GM04503 (cell line): ENCODE measurements at regions not wholly inside any gene's neighbourhood (a gene's known extent, or its start where the extent isn't known, plus 50 kb on each side); places are given as distances from the start of the nearest gene placed in this dataset.

Source experiments
- DNase-seq: peaks from one replicate; pipeline ENCODE4 v3.0.0-alpha.2; 2012; ENCODE audit warnings: low read depth

GRCh38 chr21:38984982-38985567 lies 179.3 kb downstream of the ETS2 start:
- peak; percentile 87 for DNase-seq

DNA sequence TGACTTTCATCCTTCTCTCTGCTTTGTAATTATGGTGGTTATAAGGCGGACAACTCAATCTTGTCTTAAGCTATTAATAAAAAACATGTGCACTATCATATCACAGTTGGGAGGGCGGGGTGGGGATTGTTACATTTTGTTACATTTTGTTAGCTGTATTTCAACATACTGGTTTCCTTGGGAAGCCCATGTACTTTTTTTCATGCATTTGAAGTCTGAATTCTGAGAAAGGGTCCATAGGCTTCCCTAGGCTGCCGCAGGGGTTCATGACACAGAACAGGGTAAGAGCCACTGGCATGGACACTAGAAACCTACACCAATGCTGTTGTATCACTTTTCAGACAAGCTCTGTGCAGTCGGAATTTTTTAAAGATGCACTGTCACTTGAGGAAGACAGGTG lies 178.8 kb downstream of the ETS2 start:
- DNase-seq, result no peak

DNA sequence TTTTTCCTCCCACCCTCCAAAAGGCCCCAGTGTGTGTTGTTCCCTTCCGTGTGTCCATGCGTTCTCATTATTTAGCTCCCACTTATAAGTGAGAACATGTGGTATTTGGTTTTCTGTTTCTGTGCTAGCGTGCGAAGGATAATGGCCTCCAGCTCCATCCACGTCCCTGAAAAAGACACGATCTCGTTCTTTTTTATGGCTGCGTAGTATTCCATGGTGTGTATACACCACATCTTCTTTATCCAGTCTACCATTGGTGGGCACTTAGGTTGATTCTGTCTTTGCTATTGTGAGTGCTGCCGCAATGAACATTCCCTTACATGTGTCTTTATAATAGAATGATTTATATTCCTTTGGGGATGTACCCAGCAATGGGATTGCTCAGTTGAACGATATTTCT lies 177.8 kb downstream of the ETS2 start:
- no peak for DNase-seq

DNA sequence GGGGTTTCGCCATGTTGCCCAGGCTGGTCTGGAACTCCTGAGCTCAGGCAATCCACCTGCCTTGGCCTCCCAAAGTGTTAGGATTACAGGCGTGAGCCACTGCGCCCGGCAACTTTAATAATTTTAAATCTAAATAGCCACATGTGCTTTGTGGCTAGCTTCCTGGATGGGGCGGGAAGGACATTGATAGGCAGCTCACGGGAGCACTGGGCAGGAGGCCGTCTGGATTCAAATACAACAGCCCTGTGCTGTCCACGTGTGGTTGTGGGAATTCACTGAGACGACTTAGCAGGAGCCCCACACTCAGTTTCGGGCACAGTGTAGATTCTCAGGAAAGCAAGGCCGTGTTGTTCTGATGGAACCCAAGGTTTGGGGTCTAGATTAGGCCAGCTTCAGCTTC lies 177.1 kb downstream of the ETS2 start:
- DNase-seq, result no peak

DNA sequence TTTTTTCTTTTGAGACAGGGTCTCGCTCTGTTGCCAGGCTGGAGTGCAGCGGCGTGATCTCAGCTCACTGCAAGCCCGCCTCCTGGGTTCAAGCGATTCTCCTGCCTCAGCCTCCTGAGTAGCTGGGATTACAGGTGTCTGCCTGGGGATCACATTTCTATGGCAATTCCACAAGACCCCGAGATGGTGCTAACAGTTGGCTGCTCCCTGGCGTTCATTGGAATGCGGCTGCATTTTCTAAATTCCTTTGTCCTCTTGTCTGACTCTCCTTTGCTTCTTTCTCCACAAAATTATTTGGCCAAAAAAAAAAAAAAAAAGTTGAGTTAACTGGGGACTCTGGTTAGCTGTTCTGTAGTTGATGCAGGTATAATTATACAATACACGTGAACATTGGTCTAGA lies 176.4 kb downstream of the ETS2 start:
- DNase-seq, result no peak

- DNase-seq, result no peak
These were observed 174.9 kb downstream of the ETS2 start for GRCh38 chr21:38980416-38981313.

- DNase-seq, result no peak
These were observed 173.8 kb downstream of the ETS2 start for GRCh38 chr21:38979271-38980121.

DNA sequence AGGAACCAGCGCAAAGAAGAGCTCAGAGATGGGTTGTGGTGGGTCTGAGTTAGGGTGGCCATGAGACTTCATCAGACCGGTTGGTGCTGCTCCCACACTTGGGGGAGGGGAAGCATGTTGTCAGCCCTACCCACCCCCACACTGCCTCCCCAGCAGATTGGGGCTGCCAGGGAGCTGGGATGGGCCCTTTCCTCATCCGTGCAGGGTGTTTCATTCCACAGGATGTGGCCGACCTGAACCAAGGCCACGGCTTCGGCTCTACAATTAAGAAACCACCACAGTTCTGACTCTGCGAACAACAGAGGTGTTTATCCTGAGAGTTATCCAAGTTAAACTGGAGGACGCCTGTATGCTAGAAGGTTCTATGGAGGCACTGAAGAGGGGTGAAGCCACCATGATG lies 171.2 kb downstream of the ETS2 start:
- DNase-seq, result no peak

DNA sequence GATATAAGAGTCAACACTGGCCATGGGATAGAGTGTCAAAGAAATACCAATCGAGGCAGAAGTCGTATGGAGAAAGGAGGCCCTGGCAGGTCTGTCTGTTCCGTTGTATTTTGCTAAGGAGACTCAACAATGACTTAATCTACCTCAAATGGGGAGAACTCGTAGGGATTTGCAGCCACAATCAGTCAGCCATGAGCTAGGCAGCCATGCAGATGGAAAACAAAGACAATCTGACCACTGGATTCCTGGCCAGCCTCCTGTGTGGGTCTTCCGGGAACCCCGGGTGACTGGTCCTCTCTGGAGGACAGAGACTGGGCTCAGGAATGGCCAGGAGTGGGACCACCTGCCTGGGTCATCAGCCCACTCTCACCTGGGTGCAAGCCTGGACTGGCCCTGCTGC lies 167.8 kb downstream of the ETS2 start:
- DNase-seq, result no peak

DNA sequence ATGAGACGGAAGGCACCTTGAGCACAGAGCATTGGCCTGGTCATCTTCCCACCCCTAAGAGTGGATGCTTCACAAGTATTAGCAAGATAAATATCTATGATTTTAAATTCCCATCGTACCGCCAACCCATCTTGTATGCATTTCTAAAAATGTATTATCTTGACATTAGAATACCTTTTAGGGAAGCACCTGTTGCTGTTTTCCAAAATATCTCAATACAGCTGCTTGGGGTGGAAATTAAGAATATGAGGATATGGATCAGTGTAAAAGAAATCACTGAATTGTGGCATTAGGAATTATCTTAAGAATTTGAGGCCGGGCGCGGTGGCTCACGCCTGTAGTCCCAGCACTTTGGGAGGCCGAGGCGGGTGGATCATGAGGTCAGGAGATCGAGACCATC lies 166.3 kb downstream of the ETS2 start:
- no peak for DNase-seq

DNA sequence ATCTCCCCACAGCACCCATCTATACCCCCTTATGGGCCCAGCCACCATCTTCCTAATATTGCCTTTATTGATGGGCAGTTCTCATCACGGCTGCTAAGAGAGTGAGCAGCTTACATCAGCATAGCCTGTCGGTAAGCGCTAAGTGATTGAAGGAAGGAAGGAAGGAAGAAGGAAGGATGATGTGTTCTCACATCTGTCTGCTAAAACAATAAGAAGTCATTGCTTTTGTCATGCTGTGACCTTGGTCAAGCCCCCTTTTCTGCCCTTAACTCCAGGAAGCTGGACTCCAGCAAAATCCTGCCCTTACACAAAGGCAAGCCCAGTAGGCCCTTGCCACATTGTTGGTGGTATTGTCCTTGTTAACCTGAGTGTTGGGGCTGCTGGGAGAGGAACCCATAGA lies 165.0 kb downstream of the ETS2 start:
- no peak for DNase-seq

DNA sequence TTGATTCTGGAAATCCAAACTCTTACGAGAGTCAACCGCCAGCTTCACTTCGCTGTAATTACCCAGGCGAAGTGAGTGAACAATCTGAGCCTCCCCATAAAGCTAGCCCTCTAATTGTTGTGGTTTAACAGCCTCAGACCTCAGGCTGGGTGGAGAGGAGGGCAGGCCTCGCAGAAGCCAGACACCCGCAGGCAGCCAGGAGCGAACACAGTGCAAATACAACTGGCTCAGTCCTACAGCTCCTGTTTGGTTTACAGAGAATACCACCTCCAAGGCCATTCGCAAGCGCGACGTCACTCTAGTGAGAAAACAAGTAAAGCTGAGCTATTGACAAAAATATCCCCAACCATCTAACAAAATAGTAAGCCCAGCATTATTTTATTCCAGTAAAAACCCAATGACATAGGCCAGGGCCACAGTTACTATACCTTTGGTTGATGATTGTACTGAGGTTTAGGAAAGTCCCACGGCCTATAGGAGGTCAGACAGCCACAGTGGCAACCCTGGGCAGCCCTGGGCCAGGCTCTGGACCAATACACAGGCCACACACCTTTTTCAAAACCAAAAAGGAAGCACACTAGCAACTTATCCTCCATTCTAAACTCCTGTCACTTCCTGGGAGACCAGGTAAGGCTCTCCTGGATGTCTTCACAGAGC lies 163.3 kb downstream of the ETS2 start:
- DNase-seq, result no peak

GRCh38 chr21:38965910-38966504 lies 160.3 kb downstream of the ETS2 start:
- DNase-seq, result no peak

DNA sequence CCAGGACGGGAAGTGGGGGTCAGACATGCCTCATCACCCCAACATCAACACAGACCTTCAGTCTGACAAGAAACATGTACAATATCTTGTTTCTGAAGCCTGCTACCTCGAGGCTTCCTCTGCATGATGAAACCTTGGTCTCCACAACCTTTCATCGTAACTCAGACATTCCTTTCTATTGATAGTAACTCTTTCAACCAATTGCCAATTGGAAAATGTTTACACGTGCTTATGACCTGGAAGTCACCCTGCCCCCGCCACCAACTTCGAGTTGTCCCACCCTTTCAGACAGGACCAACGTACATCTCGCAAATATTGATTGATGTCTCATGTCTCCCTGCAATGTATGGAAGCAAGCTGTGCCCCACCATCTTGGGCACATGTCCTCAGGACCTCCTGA lies 159.5 kb downstream of the ETS2 start:
- no peak for DNase-seq

DNA sequence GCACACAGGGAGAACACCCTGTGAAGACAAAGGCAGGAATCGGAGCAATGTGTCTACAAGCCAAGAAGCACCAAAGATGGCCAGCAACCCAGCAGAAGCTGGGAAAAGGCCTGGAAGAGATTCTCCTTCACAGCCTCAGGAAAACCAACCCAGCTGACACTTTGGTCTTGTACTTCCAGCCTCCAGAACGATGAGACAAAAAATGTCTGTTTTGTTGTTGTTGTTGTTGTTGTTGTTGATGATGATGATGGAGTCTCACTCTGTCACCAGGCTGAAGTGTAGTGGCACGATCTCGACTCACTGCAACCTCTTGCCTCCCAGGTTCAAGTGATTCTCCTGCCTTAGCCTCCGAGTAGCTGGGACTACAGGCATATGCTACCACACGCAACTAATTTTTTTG lies 157.3 kb downstream of the ETS2 start:
- no peak for DNase-seq

- no peak for DNase-seq
These were observed 154.5 kb downstream of the ETS2 start for GRCh38 chr21:38960251-38960650.

GRCh38 chr21:38959692-38960061 lies 153.9 kb downstream of the ETS2 start:
- DNase-seq, result no peak

- peak; percentile 87 for DNase-seq
These were observed 153.4 kb downstream of the ETS2 start for GRCh38 chr21:38958940-38959691.

DNA sequence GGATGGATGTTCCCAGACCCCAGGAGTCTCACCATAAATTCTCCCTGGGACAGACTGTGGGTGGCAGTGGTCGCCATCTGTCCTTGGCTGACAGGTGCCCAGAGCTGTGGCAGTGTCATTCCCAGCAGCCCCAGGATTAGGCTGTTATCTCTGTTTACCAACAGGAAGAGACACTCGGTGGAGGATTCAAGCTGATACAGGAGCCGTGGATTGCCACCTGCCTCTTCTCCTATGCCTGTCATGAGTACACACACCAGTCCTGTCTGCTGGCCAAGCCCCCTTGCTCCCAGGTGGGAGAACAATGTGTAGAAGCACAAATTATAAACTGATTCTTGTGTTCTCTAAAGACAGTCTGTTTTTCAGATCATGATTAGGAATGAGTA lies 152.6 kb downstream of the ETS2 start:
- no peak for DNase-seq

DNA sequence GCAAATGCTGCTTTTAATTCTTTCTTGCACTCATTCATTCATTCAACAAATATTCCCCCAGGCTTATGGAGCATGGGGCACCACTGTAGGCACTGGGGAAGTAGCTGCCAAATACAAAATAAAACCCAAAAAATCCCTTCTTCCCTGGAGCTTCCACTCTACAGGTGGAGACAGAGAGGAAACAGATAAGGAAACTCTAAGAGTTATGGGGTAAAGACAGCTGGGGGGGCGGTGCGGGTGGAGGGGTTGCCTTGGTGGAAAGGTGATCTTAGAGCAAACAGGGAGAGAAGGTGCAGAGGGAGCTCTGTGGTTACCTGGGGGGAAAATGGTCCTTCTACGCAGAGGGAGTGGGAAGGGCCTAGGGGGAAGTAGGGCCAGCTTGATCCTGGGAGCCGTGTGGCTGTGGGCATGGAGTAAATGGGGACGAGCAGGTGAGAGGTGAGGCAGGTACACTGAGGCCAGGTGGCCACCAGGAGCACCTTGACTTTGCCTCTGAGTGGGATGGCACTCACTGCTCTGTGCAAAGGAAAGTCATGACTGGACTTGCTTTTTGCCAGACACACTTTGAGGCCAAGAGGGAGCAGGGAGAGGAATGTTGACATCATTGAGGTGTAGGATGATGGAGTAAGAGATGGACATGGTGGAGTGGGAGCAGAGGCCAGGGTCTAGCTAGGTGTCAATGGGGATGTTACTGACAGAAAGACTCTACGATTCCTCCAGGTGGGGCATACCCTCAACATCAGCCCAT lies 152.0 kb downstream of the ETS2 start:
- DNase-seq, result no peak
